SK-N-DZ (cell line): ENCODE measurements at regions not wholly inside any gene's neighbourhood (a gene's known extent, or its start where the extent isn't known, plus 50 kb on each side); places are given as distances from the start of the nearest gene placed in this dataset.
"Not testable (repeated sequence)": the region's sequence is repeated elsewhere in the genome, so short reads cannot be mapped to it uniquely, and the experiment has no call there.

ENCODE experiments used
- DNase-seq: peaks from one replicate; pipeline ENCODE4 v3.0.0-alpha.2; 2015; ENCODE audit warnings: low spot score

GRCh38 chr15:54749461-54749860 is 447.3 kb downstream of the RSL24D1 start:
- not testable (repeated sequence) for DNase-seq

GRCh38 chr15:54722342-54722986 is 474.3 kb downstream of the RSL24D1 start:
- DNase-seq = no peak

GRCh38 chr15:54719325-54719724 is 477.4 kb downstream of the RSL24D1 start:
- DNase-seq = no peak

- DNase-seq = no peak
These were observed 488.7 kb downstream of the RSL24D1 start for GRCh38 chr15:54707805-54708752.

- no peak for DNase-seq
These were observed 509.1 kb downstream of the RSL24D1 start for GRCh38 chr15:54687628-54688027.
